Prostate gland (tissue), 2 donors: ENCODE measurements at regions not wholly inside any gene's neighbourhood (a gene's known extent, or its start where the extent isn't known, plus 50 kb on each side); places are given as distances from the start of the nearest gene placed in this dataset.

ENCODE experiments used
- DNase-seq: peaks from one replicate; pipeline ENCODE4 v3.0.0-alpha.2; 2019; ENCODE audit warnings: low spot score
- H3K27ac ChIP-seq, 2 donors: fragments of 200-600 bp; sonication (generic); 2 replicates each; pipeline ENCODE4 v1.5.1; 2017 to 2019
- H3K27me3 ChIP-seq: fragments of 200-600 bp; sonication (generic); replicated peaks from 2 replicates; pipeline ENCODE4 v1.5.1; 2019; ENCODE audit not compliant: insufficient read depth
- H3K36me3 ChIP-seq, 2 donors: fragments of 200-600 bp; sonication (generic); 1 replicate in 1 of 2; 2 replicates in 1 of 2; pipeline versions ENCODE4 v1.5.1 to v1.8.1; 2017 to 2019
- H3K4me1 ChIP-seq: fragments of 200-600 bp; sonication (generic); replicated peaks from 2 replicates; pipeline ENCODE4 v1.5.1; 2019
- H3K4me3 ChIP-seq, 2 donors: fragments of 200-600 bp; sonication (generic); 2 replicates each; pipeline ENCODE4 v1.5.1; 2017 to 2019
- H3K9me3 ChIP-seq: fragments of 200-600 bp; sonication (generic); 2 replicates; pipeline ENCODE4 v1.5.1; 2017
- POLR2A ChIP-seq: fragments of 450-650 bp; IDR thresholded peaks from one replicate; pipeline ENCODE4 v1.6.1; 2016; ENCODE audit warnings: antibody characterized with exemption, mild to moderate bottlenecking
- POLR2AphosphoS5 ChIP-seq: sonication (generic); formaldehyde crosslinking; IDR thresholded peaks from one replicate; pipeline ENCODE4 v1.6.1; 2017; ENCODE audit warnings: antibody characterized with exemption
- WGBS: methylation state at CpG from one replicate; pipeline ENCODE4 v1.1.5; 2018; 5-methylcytosine and 5-hydroxymethylcytosine counted together
- intact Hi-C: fragments of 100-400 bp; cut with DNase I; formaldehyde crosslinking; loops from one replicate; pipeline ENCODE4 v1.14.2; 2022
- TF ChIP-seq, protein P1 (sequence below), 4 experiments: fragments of 200-600 bp in 2 of 4; fragments of 450-650 bp in 2 of 4; sonication (generic) in 2 of 4; IDR thresholded peaks; 1 replicate in 3 of 4; 2 replicates in 1 of 4; pipeline ENCODE4 v1.5.1; 2016 to 2019; ENCODE audit warnings: antibody characterized with exemption in 4 of 4, mild to moderate bottlenecking in 2 of 4, moderate library complexity in 2 of 4

GRCh38 chr4:188697243-188697642 is 558.0 kb downstream of the TRIML1 start:
- no peaks in the 10 kb centered on the region for H3K36me3 ChIP-seq
- no peak overlapping the region for H3K4me3 ChIP-seq
- no peak for DNase-seq
- no peaks in the 10 kb centered on the region for H3K4me1 ChIP-seq
- H3K9me3 ChIP-seq = no peaks in the 10 kb centered on the region
- TF ChIP-seq POLR2A (no peak), POLR2AphosphoS5 (no peak)
- TF ChIP-seq, protein P1, sequence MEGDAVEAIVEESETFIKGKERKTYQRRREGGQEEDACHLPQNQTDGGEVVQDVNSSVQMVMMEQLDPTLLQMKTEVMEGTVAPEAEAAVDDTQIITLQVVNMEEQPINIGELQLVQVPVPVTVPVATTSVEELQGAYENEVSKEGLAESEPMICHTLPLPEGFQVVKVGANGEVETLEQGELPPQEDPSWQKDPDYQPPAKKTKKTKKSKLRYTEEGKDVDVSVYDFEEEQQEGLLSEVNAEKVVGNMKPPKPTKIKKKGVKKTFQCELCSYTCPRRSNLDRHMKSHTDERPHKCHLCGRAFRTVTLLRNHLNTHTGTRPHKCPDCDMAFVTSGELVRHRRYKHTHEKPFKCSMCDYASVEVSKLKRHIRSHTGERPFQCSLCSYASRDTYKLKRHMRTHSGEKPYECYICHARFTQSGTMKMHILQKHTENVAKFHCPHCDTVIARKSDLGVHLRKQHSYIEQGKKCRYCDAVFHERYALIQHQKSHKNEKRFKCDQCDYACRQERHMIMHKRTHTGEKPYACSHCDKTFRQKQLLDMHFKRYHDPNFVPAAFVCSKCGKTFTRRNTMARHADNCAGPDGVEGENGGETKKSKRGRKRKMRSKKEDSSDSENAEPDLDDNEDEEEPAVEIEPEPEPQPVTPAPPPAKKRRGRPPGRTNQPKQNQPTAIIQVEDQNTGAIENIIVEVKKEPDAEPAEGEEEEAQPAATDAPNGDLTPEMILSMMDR (IDR thresholded peaks at IDR 0.05) = no peak
- WGBS = 73% methylated on average over 1 of the region's 1 CpG
- H3K27me3 ChIP-seq = no peaks in the 10 kb centered on the region
- intact Hi-C loops = no loop called here
- no peak overlapping the region for H3K27ac ChIP-seq

DNA sequence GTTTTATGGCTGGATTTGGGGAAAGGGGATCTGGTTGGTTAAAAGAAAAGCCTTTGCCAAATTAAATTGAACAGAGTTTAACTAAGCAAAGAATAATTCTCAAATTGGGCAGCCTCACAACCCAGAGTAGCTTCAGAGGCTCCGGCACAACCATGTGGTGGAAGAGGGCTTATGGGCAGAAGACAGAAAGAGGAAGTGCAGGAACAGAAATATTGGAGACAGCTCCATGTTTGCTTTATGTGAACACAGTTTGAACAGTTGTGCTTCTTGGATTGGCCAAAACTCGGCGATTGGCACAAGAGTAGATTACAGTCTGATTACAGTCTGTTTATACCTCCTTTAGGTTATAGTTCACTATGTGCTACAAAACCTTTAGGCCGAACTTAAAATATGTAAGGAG is 562.7 kb downstream of the TRIML1 start:
- no peaks in the 10 kb centered on the region for H3K4me1 ChIP-seq
- H3K36me3 ChIP-seq = no peaks in the 10 kb centered on the region
- intact Hi-C loops = no loop called here
- H3K27me3 ChIP-seq = no peaks in the 10 kb centered on the region
- TF ChIP-seq POLR2A (no peak), POLR2AphosphoS5 (no peak)
- TF ChIP-seq, protein P1 (IDR thresholded peaks at IDR 0.05) = no peak
- H3K4me3 ChIP-seq = no peak overlapping the region
- WGBS = 91% methylated on average over 4 of the region's 4 CpGs
- H3K27ac ChIP-seq = no peak overlapping the region
- no peak for DNase-seq
- H3K9me3 ChIP-seq = no peaks in the 10 kb centered on the region

- Histone ChIP-seq H3K36me3 (no peaks in the 10 kb centered on the region), H3K4me3 (no peak overlapping the region), H3K9me3 (no peaks in the 10 kb centered on the region), H3K27ac (no peak overlapping the region), H3K4me1 (no peaks in the 10 kb centered on the region), H3K27me3 (no peaks in the 10 kb centered on the region)
- no peak for DNase-seq
- no peak for TF ChIP-seq POLR2AphosphoS5
- TF ChIP-seq, protein P1 (IDR thresholded peaks at IDR 0.05) = no peak
- no peak for TF ChIP-seq POLR2A
- intact Hi-C loops = no loop called here
- WGBS = 87% methylated on average over 5 of the region's 5 CpGs
These were observed 565.0 kb downstream of the TRIML1 start for GRCh38 chr4:188704288-188704687.

GRCh38 chr4:188707036-188707435 is 567.8 kb downstream of the TRIML1 start:
- TF ChIP-seq, protein P1 (IDR thresholded peaks at IDR 0.05) = no peak
- TF ChIP-seq POLR2A = no peak
- no peak for TF ChIP-seq POLR2AphosphoS5
- H3K36me3 ChIP-seq = no peaks in the 10 kb centered on the region
- H3K9me3 ChIP-seq = no peaks in the 10 kb centered on the region
- no peak overlapping the region for H3K4me3 ChIP-seq
- no peak for DNase-seq
- no peak overlapping the region for H3K27ac ChIP-seq
- H3K4me1 ChIP-seq = no peaks in the 10 kb centered on the region
- no peaks in the 10 kb centered on the region for H3K27me3 ChIP-seq
- WGBS = 32% methylated on average over 4 of the region's 4 CpGs
- intact Hi-C loops = no loop called here

- Histone ChIP-seq H3K4me1 (no peaks in the 10 kb centered on the region), H3K27ac (no peak overlapping the region), H3K9me3 (no peaks in the 10 kb centered on the region), H3K4me3 (no peak overlapping the region), H3K27me3 (no peaks in the 10 kb centered on the region), H3K36me3 (no peaks in the 10 kb centered on the region)
- 52% methylated on average over 2 of the region's 2 CpGs for WGBS
- no peak for DNase-seq
- TF ChIP-seq, protein P1 (IDR thresholded peaks at IDR 0.05) = no peak
- TF ChIP-seq POLR2AphosphoS5 (no peak), POLR2A (no peak)
- intact Hi-C loops = no loop called here
These were observed 575.3 kb downstream of the TRIML1 start for GRCh38 chr4:188714501-188714900.
